ENCODE measurements at regions not wholly inside any gene's neighbourhood (a gene's known extent, or its start where the extent isn't known, plus 50 kb on each side); places are given as distances from the start of the nearest gene placed in this dataset.

- CTCF ChIA-PET, result no interaction called here
- Mint-ChIP-seq H3K27me3 (ENCODE audit: low read depth) (no peaks in the 10 kb centered on the region), H3K4me3 (no peak overlapping the region), H3K4me1 (no peaks in the 10 kb centered on the region; the same call in 1 of the 2 replicates), H3K36me3 (no peaks in the 10 kb centered on the region), H3K9me3 (peaks cover 2% of the 10 kb centered on the region), H3K27ac (no peak overlapping the region)
- ATAC-seq (no peak), DNase-seq (ENCODE audit: low spot score) (no peak)
- TF ChIP-seq ZNF121 (CRISPR knock-in tag; IDR thresholded peaks at IDR 0.05), result no peak
- TF ChIP-seq ESRRA (CRISPR knock-in tag; IDR thresholded peaks at IDR 0.05; ENCODE audit: borderline replicate concordance), result no peak
- TF ChIP-seq GTF2I (CRISPR knock-in tag; conservative IDR thresholded peaks at IDR 0.05), result no peak
- TF ChIP-seq, protein P1, sequence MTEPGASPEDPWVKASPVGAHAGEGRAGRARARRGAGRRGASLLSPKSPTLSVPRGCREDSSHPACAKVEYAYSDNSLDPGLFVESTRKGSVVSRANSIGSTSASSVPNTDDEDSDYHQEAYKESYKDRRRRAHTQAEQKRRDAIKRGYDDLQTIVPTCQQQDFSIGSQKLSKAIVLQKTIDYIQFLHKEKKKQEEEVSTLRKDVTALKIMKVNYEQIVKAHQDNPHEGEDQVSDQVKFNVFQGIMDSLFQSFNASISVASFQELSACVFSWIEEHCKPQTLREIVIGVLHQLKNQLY (CRISPR knock-in tag; IDR thresholded peaks at IDR 0.05), result no peak
- no peak for TF ChIP-seq KAT7 (CRISPR knock-in tag; IDR thresholded peaks at IDR 0.05; ENCODE audit: borderline replicate concordance)
- TF ChIP-seq, protein P2, sequence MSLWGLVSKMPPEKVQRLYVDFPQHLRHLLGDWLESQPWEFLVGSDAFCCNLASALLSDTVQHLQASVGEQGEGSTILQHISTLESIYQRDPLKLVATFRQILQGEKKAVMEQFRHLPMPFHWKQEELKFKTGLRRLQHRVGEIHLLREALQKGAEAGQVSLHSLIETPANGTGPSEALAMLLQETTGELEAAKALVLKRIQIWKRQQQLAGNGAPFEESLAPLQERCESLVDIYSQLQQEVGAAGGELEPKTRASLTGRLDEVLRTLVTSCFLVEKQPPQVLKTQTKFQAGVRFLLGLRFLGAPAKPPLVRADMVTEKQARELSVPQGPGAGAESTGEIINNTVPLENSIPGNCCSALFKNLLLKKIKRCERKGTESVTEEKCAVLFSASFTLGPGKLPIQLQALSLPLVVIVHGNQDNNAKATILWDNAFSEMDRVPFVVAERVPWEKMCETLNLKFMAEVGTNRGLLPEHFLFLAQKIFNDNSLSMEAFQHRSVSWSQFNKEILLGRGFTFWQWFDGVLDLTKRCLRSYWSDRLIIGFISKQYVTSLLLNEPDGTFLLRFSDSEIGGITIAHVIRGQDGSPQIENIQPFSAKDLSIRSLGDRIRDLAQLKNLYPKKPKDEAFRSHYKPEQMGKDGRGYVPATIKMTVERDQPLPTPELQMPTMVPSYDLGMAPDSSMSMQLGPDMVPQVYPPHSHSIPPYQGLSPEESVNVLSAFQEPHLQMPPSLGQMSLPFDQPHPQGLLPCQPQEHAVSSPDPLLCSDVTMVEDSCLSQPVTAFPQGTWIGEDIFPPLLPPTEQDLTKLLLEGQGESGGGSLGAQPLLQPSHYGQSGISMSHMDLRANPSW (CRISPR knock-in tag; conservative IDR thresholded peaks at IDR 0.05; ENCODE audit: low read depth), result no peak
- TF ChIP-seq, protein P3, sequence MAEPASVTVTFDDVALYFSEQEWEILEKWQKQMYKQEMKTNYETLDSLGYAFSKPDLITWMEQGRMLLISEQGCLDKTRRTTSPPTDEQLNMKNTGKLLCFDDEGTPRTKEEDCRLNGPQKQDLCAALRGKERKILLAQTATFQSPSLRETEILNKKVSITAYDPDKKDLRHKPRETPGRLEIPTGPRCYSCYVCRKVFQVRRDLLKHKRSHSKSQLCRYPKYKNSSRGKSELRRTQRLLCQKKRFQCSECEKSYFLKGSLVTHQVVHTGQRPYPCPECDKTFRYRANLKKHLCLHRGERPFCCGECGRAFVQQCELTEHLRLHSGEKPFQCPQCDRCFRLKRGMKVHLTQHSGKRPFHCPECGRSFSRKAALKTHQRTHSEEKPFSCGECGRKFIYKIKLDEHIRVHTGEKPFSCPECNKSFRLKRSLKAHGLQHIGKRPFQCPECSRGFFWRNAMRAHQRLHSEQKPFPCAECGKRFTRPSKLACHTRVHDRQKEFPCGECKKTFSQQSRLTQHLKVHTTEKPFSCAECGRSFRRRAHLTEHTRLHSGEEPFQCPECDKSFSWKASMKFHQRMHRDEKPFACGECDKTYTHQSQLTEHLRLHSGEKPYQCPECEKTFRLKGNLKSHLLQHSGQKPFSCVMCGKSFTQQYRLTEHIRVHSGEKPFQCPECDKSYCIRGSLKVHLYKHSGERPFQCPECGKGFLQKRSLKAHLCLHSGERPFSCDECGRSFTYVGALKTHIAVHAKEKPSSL (CRISPR knock-in tag; conservative IDR thresholded peaks at IDR 0.05), result no peak
- no peak for TF ChIP-seq CREM (CRISPR knock-in tag; IDR thresholded peaks at IDR 0.05)
- no peak for TF ChIP-seq TCF7 (CRISPR knock-in tag; IDR thresholded peaks at IDR 0.05; ENCODE audit: low read depth)
- no peak for TF ChIP-seq SMAD4 (CRISPR knock-in tag; IDR thresholded peaks at IDR 0.05)
- TF ChIP-seq ETV6 (CRISPR knock-in tag; IDR thresholded peaks at IDR 0.05), result no peak
- TF ChIP-seq, protein P4, sequence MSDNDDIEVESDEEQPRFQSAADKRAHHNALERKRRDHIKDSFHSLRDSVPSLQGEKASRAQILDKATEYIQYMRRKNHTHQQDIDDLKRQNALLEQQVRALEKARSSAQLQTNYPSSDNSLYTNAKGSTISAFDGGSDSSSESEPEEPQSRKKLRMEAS (CRISPR knock-in tag; IDR thresholded peaks at IDR 0.05), result no peak
- TF ChIP-seq, protein P5, sequence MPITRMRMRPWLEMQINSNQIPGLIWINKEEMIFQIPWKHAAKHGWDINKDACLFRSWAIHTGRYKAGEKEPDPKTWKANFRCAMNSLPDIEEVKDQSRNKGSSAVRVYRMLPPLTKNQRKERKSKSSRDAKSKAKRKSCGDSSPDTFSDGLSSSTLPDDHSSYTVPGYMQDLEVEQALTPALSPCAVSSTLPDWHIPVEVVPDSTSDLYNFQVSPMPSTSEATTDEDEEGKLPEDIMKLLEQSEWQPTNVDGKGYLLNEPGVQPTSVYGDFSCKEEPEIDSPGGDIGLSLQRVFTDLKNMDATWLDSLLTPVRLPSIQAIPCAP (CRISPR knock-in tag; IDR thresholded peaks at IDR 0.05), result no peak
- TF ChIP-seq, protein P6, sequence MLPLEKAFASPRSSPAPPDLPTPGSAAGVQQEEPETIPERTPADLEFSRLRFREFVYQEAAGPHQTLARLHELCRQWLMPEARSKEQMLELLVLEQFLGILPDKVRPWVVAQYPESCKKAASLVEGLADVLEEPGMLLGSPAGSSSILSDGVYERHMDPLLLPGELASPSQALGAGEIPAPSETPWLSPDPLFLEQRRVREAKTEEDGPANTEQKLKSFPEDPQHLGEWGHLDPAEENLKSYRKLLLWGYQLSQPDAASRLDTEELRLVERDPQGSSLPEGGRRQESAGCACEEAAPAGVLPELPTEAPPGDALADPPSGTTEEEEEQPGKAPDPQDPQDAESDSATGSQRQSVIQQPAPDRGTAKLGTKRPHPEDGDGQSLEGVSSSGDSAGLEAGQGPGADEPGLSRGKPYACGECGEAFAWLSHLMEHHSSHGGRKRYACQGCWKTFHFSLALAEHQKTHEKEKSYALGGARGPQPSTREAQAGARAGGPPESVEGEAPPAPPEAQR (CRISPR knock-in tag; IDR thresholded peaks at IDR 0.05), result no peak
- no peak for TF ChIP-seq PRRX2 (CRISPR knock-in tag; IDR thresholded peaks at IDR 0.05)
- TF ChIP-seq ZNF532 (CRISPR knock-in tag; IDR thresholded peaks at IDR 0.05; ENCODE audit: borderline replicate concordance), result no peak
- POLR2A ChIA-PET, result no interaction called here
Observed at GRCh38 chr15:61671736-61672135, 388.5 kb downstream of the VPS13C start.

All from WTC11 (cell line).